Left renal cortex interstitium (tissue), 4 donors: ENCODE measurements at regions not wholly inside any gene's neighbourhood (a gene's known extent, or its start where the extent isn't known, plus 50 kb on each side); places are given as distances from the start of the nearest gene placed in this dataset.

Experiments
- DNase-seq, 4 donors: peaks; one replicate each; pipeline ENCODE4 v3.0.0-alpha.2; 2013; ENCODE audit warnings: low read depth in 4 of 4, low spot score in 2 of 4, missing footprints in 1 of 4

- no peak for DNase-seq
These were observed 66.8 kb upstream of the NEBL start for GRCh38 chr10:20963721-20964595.

- peak in 1 of 4 donors; percentile 19 for DNase-seq
These were observed 65.9 kb upstream of the NEBL start for GRCh38 chr10:20963056-20963455.

GRCh38 chr10:20962165-20962564 lies 65.1 kb upstream of the NEBL start:
- no peak for DNase-seq

GRCh38 chr10:20959242-20959641 lies 62.1 kb upstream of the NEBL start:
- no peak for DNase-seq

- DNase-seq: no peak
These were observed 61.7 kb upstream of the NEBL start for GRCh38 chr10:20958764-20959163.

GRCh38 chr10:20958225-20958624 lies 61.1 kb upstream of the NEBL start:
- DNase-seq: no peak

GRCh38 chr10:20957744-20958143 lies 60.6 kb upstream of the NEBL start:
- no peak for DNase-seq

- DNase-seq: no peak
These were observed 59.7 kb upstream of the NEBL start for GRCh38 chr10:20956843-20957242.

- DNase-seq: no peak
These were observed 58.3 kb upstream of the NEBL start for GRCh38 chr10:20955355-20955893.

GRCh38 chr10:20954519-20954918 lies 57.4 kb upstream of the NEBL start:
- no peak for DNase-seq

- DNase-seq: no peak
These were observed 56.0 kb upstream of the NEBL start for GRCh38 chr10:20953120-20953519.

- DNase-seq: no peak
These were observed 52.9 kb upstream of the NEBL start for GRCh38 chr10:20949967-20950366.

GRCh38 chr10:20948686-20949327 lies 51.7 kb upstream of the NEBL start:
- no peak for DNase-seq
